OCI-LY3 (cell line): ENCODE measurements at regions not wholly inside any gene's neighbourhood (a gene's known extent, or its start where the extent isn't known, plus 50 kb on each side); places are given as distances from the start of the nearest gene placed in this dataset.

ENCODE experiments used
- H2AFZ ChIP-seq: fragments of 200-600, 300-600 bp; shearing (Covaris generic); 2 replicates; pipeline ENCODE4 v1.6.0; 2014; ENCODE audit warnings: antibody characterized with exemption, low read depth, low read length
- H3K27ac ChIP-seq: fragments of 200-600, 300-600 bp; sonication (generic); 2 replicates; pipeline ENCODE4 v1.5.1; 2014; ENCODE audit warnings: mild to moderate bottlenecking, low read length, moderate library complexity, mixed read lengths
- H3K27me3 ChIP-seq: fragments of 200-600, 300-600 bp; sonication (generic); 2 replicates; pipeline ENCODE4 v1.6.1; 2014; ENCODE audit warnings: low read depth, low read length, mixed read lengths
- H3K36me3 ChIP-seq: fragments of 200-600, 300-600 bp; sonication (generic); replicated peaks from 2 replicates; pipeline ENCODE3; 2014; ENCODE audit warnings: low read depth, low read length, mixed read lengths
- H3K4me1 ChIP-seq: fragments of 300-600, 200-600 bp; sonication (generic); 2 replicates; pipeline ENCODE4 v1.6.1; 2014; ENCODE audit warnings: low read length, mixed read lengths
- H3K4me2 ChIP-seq: fragments of 200-600, 300-600 bp; sonication (generic); 2 replicates; pipeline ENCODE4 v1.6.1; 2014; ENCODE audit warnings: low read length, mixed read lengths
- H3K4me3 ChIP-seq: fragments of 300-600, 200-600 bp; sonication (generic); 2 replicates; pipeline ENCODE4 v1.5.1; 2014; ENCODE audit warnings: antibody characterized with exemption, mild to moderate bottlenecking, low read length, moderate library complexity
- H3K79me2 ChIP-seq: fragments of 300-600, 200-600 bp; shearing (Covaris generic); 2 replicates; pipeline ENCODE4 v1.6.1; 2014; ENCODE audit warnings: mild to moderate bottlenecking, low read length, mixed read lengths
- H3K9ac ChIP-seq: fragments of 300-600, 200-600 bp; shearing (Covaris generic); 2 replicates; pipeline ENCODE4 v1.6.0; 2014; ENCODE audit warnings: mild to moderate bottlenecking, low read length, moderate library complexity
- H3K9me3 ChIP-seq: fragments of 200-600, 300-600 bp; shearing (Covaris generic); 2 replicates; pipeline ENCODE4 v1.6.1; 2014; ENCODE audit warnings: low read length, mixed read lengths; ENCODE audit not compliant: insufficient read depth
- H4K20me1 ChIP-seq: fragments of 200-600, 300-600 bp; sonication (generic); 2 replicates; pipeline ENCODE4 v1.6.1; 2016; ENCODE audit warnings: low read length, mixed read lengths; ENCODE audit not compliant: insufficient read depth
- EZH2phosphoT487 ChIP-seq: fragments of 200-600 bp; shearing (Covaris generic); IDR thresholded peaks from 2 replicates; pipeline ENCODE4 v1.6.1; 2018; ENCODE audit warnings: antibody characterized with exemption, mixed run types, low read depth
- TF ChIP-seq, protein P1 (sequence below): fragments of 200-600, 300-600 bp; sonication (generic); IDR thresholded peaks from 2 replicates; pipeline ENCODE4 v1.5.1; 2014; ENCODE audit warnings: antibody characterized with exemption, low read length, low read depth

- Histone ChIP-seq H3K79me2 (no peaks in the 10 kb centered on the region), H3K9me3 (no peaks in the 10 kb centered on the region), H3K4me3 (no peak overlapping the region), H3K4me1 (no peaks in the 10 kb centered on the region), H4K20me1 (no peaks in the 10 kb centered on the region), H3K4me2 (no peak overlapping the region), H3K27me3 (no peaks in the 10 kb centered on the region), H3K9ac (no peak overlapping the region), H2AFZ (no peak overlapping the region), H3K36me3 (no peaks in the 10 kb centered on the region), H3K27ac (no peak overlapping the region)
- TF ChIP-seq EZH2phosphoT487 = no peak
- TF ChIP-seq, protein P1, sequence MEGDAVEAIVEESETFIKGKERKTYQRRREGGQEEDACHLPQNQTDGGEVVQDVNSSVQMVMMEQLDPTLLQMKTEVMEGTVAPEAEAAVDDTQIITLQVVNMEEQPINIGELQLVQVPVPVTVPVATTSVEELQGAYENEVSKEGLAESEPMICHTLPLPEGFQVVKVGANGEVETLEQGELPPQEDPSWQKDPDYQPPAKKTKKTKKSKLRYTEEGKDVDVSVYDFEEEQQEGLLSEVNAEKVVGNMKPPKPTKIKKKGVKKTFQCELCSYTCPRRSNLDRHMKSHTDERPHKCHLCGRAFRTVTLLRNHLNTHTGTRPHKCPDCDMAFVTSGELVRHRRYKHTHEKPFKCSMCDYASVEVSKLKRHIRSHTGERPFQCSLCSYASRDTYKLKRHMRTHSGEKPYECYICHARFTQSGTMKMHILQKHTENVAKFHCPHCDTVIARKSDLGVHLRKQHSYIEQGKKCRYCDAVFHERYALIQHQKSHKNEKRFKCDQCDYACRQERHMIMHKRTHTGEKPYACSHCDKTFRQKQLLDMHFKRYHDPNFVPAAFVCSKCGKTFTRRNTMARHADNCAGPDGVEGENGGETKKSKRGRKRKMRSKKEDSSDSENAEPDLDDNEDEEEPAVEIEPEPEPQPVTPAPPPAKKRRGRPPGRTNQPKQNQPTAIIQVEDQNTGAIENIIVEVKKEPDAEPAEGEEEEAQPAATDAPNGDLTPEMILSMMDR = no peak
These were observed 329.4 kb downstream of the HNRNPD start for GRCh38 chr4:82044141-82044993.

DNA sequence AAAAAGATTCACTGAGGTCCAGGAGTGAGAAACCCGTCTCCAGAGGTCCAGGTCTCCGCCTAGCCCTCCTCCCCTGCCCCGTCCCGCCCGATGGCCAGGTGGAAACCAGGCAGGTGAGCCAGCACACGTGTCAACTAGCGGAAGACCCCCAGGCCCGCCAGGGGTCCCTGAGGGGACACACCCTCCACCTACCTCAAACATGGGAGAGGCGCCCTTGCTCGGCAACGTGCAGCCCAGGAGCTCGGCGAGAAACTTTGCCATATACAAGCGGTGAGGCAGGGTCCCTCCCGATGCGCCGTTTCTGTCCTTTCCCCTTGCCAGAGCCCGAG lies 330.0 kb downstream of the HNRNPD start:
- Histone ChIP-seq H3K4me2 (no peak overlapping the region), H3K9ac (no peak overlapping the region), H3K27me3 (no peaks in the 10 kb centered on the region), H3K36me3 (no peaks in the 10 kb centered on the region), H3K9me3 (no peaks in the 10 kb centered on the region), H2AFZ (no peak overlapping the region), H3K4me3 (no peak overlapping the region), H3K79me2 (no peaks in the 10 kb centered on the region), H3K27ac (no peak overlapping the region), H4K20me1 (no peaks in the 10 kb centered on the region), H3K4me1 (no peaks in the 10 kb centered on the region)
- TF ChIP-seq, protein P1 = no peak
- no peak for TF ChIP-seq EZH2phosphoT487

GRCh38 chr4:82043081-82043808 lies 330.5 kb downstream of the HNRNPD start:
- Histone ChIP-seq H3K36me3 (no peaks in the 10 kb centered on the region), H3K27me3 (no peaks in the 10 kb centered on the region), H3K9ac (no peak overlapping the region), H3K79me2 (no peaks in the 10 kb centered on the region), H3K4me2 (no peak overlapping the region), H3K27ac (no peak overlapping the region), H3K9me3 (no peaks in the 10 kb centered on the region), H4K20me1 (no peaks in the 10 kb centered on the region), H3K4me1 (no peaks in the 10 kb centered on the region), H2AFZ (no peak overlapping the region), H3K4me3 (no peak overlapping the region)
- TF ChIP-seq, protein P1 = no peak
- TF ChIP-seq EZH2phosphoT487 = no peak

GRCh38 chr4:82042042-82042441 lies 331.7 kb downstream of the HNRNPD start:
- Histone ChIP-seq H2AFZ (no peak overlapping the region), H4K20me1 (no peaks in the 10 kb centered on the region), H3K27ac (no peak overlapping the region), H3K4me3 (no peak overlapping the region), H3K9me3 (no peaks in the 10 kb centered on the region), H3K4me1 (no peaks in the 10 kb centered on the region), H3K27me3 (peaks cover 4% of the 10 kb centered on the region; the same call in 1 of the 2 replicates), H3K36me3 (no peaks in the 10 kb centered on the region), H3K9ac (no peak overlapping the region), H3K79me2 (no peaks in the 10 kb centered on the region), H3K4me2 (no peak overlapping the region)
- no peak for TF ChIP-seq EZH2phosphoT487
- TF ChIP-seq, protein P1 = no peak
